ENCODE measurements at regions not wholly inside any gene's neighbourhood (a gene's known extent, or its start where the extent isn't known, plus 50 kb on each side); places are given as distances from the start of the nearest gene placed in this dataset.

DNA sequence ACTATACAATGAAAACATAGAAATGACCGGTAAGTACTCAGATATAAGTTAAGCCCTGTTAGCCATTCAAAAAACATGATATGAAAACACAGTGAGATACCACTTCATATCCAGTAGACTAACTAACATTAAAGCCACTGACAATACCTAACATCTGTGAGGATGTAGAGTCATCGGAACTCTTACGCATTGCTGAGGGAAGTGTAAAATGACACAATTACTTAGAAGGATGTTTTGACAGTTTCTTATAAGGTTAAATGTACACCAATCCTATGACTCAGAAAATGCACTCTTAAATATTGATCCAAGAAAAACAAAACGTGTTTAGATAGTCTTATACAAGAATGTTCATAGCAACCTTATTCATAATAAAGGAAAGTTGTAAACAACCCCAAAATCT, 782.9 kb downstream of the BCL11B start:
- no peak for DNase-seq (ENCODE audit: low spot score)

DNA sequence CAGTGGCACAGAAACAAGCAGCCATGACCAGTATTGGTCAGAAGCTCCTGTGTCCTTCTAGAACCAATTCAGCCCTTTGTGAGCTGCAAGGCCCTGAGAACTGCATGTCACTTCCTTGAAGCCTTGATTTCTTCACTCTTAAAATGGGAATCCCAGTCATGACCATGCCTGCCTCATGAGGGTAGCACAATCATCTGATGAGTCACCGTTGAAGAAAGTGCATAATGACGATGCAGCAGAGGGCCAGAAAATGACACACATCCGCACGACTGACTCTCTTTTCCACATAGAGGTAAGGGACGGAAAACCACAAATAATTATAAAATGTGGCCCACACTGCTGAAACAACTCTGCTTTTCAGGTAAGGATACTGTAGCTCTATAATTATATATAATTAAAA, 777.4 kb downstream of the BCL11B start:
- no peak for DNase-seq (ENCODE audit: low spot score)

DNA sequence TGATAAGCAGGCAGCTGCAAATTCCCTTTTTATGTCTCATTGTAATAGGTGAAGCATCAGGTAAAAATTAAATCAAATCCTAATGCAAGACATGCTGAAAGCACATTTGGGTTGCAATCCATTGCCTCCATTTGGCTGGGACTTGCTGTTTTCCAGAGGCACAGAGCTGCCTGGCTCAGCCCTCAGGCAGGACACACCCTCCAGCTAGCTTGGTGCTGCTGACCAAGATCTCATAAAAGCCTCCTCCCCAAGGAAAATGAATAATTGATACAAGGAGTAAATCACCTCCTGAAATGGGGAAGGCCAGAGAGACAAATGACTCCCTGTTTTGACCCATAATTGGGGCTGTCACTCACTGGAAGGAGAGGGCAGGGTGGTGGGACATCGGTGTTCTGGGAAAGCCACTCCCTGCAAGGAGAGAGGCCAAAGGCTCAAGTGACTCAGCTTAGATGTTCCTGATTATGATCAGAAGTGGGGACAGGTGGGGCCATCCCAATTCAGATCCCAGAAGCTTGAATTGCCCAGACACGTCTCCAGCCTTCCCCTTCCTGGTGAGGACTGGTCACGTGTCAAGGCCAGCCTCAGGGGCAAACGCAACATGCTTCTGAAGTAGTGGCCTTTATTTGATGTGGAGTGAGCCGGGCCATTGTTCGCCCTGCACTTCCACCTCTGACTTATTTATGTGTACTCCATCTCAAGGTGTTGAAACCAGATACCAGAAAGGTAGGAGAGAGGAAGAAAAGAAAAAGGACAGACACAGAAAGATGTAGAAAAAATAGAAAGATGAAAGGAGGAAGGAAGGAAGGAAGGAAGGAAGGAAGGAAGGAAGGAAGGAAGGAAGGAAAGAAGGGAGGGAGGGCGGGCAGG, 773.7 kb downstream of the BCL11B start:
- no peak for DNase-seq (ENCODE audit: low spot score)

GRCh38 chr14:98501335-98501734, 770.7 kb downstream of the BCL11B start:
- DNase-seq (ENCODE audit: low spot score) = no peak

- no peak for DNase-seq (ENCODE audit: low spot score)
Measured at GRCh38 chr14:98501836-98502235, 770.2 kb downstream of the BCL11B start.

- DNase-seq (ENCODE audit: low spot score) = no peak
Measured at GRCh38 chr14:98503086-98503815, 768.7 kb downstream of the BCL11B start.

DNA sequence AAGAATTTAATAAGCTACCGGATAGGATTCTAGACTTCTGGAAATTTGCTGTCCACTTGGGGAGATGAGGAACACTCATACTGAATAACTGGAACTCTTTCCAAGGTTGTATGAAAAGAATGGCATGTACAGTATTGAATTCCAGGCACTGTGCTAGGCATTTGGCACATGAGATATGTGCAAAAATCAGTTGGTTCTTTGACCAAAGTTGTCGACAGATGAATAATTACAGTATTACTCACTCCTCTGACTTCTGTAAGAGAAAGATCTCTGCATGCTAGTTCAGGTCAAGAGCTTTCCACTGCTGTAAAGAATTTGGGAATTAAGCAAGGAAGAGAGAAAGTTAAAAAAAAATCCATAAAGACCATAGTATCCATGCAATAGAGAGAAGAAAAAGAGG, 764.7 kb downstream of the BCL11B start:
- no peak for DNase-seq (ENCODE audit: low spot score)

GRCh38 chr14:98510392-98510791, 761.6 kb downstream of the BCL11B start:
- DNase-seq (ENCODE audit: low spot score) = no peak

DNA sequence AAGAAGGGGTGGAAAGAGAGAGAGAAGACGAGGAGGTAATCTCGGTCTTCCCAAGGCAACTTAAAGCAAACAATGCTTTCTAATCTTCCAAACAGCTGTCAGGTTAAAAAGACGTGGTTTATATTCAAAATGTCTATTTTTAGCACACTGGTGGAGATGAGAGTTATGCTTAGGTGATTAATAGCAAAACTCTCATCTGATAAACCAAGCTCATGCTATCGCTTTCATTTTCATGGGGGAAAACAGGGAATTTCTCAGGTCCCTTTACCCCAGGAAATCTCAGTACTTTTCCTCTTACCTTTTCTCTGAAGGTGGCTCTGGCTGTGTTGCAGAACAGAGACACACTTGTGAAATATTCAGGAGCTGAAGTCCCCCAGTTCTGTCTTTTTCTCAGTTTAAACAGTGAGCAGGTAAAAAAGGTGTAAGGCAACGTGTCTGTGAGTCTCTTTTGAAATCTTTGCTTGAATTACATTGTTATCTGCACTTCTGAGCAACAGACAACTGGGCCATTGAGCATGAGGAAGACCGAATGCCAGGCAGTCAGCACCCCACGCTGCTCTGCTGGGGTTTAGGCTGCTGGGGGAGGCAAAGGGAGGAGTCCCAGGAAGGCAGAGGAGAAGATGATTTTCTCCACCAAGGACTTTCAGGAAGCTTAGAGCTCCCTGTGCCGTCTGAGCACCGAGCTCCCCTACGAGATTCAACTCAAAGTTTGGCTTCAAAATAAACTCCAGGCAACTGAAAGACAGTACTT, 759.3 kb downstream of the BCL11B start:
- DNase-seq (ENCODE audit: low spot score) = no peak

DNA sequence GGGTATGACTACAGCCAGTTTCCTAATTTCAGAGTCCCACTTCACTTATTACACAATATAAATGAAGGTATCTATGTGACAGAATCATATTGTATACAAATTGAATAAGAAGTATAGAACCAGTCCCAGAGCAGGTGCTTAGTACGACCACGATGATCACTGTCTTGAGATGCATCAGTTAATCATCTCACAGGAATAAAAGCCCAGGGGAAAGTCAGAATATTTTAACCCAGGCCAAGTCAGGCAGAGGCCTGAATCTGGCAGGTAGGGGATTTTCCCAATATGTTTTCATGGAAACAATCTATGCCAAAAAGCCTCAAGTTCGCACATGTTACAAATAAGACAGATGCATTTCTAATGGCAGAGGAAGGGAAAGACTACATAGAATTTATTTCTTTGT, 758.4 kb downstream of the BCL11B start:
- no peak for DNase-seq (ENCODE audit: low spot score)

GRCh38 chr14:98514016-98514415, 758.0 kb downstream of the BCL11B start:
- no peak for DNase-seq (ENCODE audit: low spot score)

DNA sequence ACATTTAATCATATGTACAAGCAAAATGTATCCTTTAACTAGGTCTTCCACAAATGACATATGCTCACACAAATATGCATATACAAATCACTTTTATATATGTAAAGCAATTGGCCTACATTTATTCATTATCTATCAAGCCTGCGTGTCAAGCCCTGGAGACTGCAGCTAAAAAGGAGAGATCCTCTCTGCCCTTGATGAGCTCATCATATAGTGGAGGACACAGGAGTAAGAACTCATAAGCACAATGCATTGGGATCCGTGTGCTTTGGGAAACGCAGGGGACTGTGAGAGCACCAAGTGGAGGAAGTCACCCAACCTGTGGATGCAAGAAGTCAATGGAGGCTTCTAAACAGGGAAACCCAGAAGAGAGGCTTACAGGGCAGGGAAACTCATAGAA, 735.7 kb downstream of the BCL11B start:
- no peak for DNase-seq (ENCODE audit: low spot score)

DNA sequence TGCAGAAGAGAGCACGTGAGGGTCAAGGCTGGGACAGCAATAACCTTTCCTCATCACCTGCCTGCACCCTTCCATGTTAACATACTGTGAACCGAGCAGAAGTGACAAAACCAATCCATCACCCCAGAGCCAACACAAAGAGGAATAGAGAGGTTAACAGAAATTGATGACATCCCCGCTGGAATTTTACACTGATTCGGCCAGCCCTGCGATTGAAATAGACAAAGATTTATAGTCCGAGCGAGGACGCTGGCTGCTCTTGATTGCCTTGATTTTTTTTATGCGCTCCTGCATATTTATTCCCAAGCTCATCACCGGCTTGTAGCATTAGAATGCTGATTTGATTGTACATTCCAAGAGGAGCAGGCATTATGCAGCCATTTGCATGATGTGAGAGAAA, 729.7 kb downstream of the BCL11B start:
- DNase-seq (ENCODE audit: low spot score) = no peak

DNA sequence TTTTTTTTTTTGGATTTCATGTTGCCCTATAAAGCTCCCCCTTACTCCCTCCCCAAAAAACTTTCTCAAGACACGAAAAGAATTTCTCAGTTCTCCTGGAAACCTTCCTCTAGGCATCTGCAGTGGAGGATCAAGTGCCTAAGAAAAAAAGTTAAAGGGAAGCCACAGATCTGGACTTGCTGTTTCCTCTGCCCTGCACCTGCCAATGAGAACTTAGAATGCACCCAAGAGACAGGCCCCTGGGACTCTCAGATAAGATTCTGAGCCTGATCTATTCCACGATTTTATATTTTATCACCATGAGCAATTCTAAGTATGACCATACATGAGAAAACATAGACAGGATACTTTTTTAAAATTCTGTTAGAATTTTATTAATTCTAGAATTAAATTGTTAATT, 728.9 kb downstream of the BCL11B start:
- DNase-seq (ENCODE audit: low spot score) = no peak

- no peak for DNase-seq (ENCODE audit: low spot score)
Measured at GRCh38 chr14:98544174-98544573, 727.8 kb downstream of the BCL11B start.

DNA sequence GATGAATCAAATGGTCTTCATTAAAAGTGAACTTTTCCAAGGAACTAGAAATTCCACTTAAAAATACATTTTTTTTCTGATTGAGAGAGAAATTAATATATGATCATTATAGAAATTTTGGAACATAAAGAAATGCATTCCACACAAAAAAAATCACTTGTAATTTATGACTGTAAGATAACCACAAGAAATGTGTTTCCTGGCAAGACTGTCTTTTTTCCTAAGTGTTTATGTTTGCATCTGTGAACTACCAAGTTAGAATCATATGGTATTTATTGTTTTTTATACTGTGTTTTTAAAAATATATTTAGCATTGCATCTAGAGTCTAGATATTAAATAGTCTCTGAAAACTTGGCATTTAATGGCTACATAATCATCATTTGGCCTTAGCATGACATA, 726.8 kb downstream of the BCL11B start:
- DNase-seq (ENCODE audit: low spot score) = no peak

DNA sequence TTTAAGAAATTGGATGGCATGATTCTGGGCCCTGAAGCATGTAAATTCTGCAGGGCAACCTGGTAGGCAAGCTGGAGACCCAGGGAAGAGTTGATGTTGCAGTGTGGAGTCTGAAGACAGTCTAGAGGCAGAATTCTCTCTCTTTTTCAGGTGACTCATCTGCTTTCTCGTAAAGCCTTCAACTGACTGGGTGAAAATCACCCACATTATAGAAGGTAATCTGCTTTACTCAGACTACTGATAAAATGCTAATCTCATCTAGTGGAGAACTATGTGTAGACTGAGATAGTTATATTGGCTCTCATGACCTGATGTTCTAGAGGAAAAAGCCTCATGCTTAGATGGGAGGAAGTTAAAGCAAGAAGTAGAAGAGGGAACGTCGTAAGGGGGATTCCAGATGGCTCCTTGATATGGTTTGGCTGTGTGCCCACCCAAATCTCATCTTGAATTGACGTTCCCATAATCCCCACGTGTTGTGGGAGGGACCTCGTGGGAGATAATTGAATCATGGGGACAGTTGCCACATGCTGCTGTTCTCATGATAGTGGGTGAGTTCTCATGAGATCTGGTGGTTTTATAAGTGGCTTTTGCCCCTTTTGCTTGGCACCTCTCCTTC, 723.8 kb downstream of the BCL11B start:
- DNase-seq (ENCODE audit: low spot score) = no peak

DNA sequence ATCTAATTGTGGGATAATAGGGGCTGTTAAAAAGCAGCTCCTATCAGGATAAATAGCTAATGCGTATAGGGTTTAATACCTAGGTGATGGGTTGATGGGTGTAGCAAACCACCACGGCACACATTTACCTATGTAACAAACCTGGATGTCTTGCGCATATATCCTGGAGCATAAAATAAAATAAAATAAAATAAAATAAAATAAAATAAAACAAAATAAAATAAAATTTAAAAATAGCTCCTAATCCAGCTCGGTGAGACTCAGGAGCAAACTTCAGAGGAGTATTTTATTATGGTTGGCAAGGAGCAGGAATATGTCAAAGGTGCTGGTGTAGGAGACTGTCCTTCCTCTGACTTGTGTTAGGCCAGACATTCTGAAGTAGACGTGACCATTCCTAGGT, 721.0 kb downstream of the BCL11B start:
- no peak for DNase-seq (ENCODE audit: low spot score)

DNA sequence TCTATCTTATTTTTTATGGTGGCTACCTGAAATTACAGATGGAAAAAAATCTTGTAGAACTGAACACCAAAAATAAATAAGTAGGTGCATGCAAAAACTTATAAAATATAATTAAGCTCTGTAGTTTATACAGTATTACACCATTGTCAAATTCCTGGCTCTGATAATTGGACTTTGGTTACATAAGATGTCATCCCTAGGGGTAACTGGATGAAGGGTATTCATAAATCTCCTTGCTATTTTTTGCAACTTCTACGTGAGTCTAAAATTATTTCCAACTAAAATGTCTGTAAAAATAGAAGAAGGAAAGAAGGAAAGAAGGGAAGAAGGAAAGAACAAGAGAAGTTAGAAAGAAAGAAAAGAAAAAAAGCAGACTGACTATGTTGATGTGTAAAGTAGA, 716.6 kb downstream of the BCL11B start:
- DNase-seq (ENCODE audit: low spot score) = no peak

DNA sequence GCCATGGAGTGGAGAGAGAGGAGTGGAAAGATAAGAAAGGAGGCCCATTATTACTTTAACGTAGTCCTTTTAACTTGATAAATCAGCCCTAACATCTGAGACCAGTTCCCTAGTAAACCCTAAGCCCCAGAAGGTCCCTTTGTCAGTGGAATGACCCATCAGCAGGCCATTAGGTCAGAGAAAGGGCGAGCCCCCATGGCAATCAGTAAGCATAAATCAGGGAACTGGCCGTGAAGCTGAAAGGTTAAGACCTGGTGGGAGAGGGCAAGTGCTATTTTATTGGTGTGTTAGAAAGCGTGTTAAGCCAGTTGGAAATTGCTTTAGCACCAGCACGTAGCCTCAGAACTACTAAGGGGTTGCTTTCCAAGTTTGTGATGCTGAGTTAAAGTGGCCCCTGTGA, 708.0 kb downstream of the BCL11B start:
- no peak for DNase-seq (ENCODE audit: low spot score)

DNA sequence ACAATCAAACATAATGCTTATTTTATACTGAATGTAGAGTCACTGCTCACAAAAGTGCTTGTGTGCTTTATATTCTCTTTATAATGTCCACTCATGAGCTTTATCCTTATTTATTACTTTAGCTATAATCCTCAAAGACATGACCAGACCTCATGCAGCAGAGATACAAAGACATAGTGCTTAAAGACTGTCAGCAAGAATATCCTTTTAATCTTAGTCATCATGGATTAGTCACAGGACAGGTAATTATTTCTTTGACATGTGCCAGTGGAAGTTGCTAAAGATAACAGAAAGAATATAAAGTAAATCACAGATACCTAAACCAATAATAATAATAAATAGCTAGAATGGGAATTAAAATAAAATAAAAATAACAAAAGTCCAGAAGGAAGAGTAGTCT, 707.5 kb downstream of the BCL11B start:
- no peak for DNase-seq (ENCODE audit: low spot score)

GRCh38 chr14:98571104-98571503, 700.9 kb downstream of the BCL11B start:
- DNase-seq (ENCODE audit: low spot score) = no peak
